Fibroblast of lung (primary cell): ENCODE measurements at regions not wholly inside any gene's neighbourhood (a gene's known extent, or its start where the extent isn't known, plus 50 kb on each side); places are given as distances from the start of the nearest gene placed in this dataset.
A peak's percentile ranks its signal among the peaks of the same experiment; 100 is the strongest.

Experiments used
- DNase-seq, 2 donors: peaks; one replicate each; pipeline versions ENCODE4 v3.0.0 to v3.0.0-alpha.2; 2010; ENCODE audit warnings: low read depth in 2 of 2
- H2AFZ ChIP-seq: 2 replicates; pipeline ENCODE4 v1.5.1; 2012; ENCODE audit warnings: low read length, control low read depth, inconsistent platforms
- H3K27ac ChIP-seq: 2 replicates; pipeline ENCODE4 v1.5.1; 2011; ENCODE audit warnings: low read length, control low read depth; ENCODE audit not compliant: insufficient read depth
- H3K27me3 ChIP-seq: 2 replicates; pipeline ENCODE4 v1.5.1; 2011; ENCODE audit warnings: mild to moderate bottlenecking, low read length; ENCODE audit not compliant: control insufficient read depth, insufficient read depth
- H3K36me3 ChIP-seq: 2 replicates; pipeline ENCODE4 v1.5.1; 2011; ENCODE audit warnings: low read length; ENCODE audit not compliant: control insufficient read depth, insufficient read depth
- H3K4me1 ChIP-seq: 2 replicates; pipeline ENCODE4 v1.5.1; 2011; ENCODE audit warnings: low read length; ENCODE audit not compliant: control insufficient read depth, insufficient read depth; ENCODE audit errors: extremely low read depth
- H3K4me2 ChIP-seq: 2 replicates; pipeline ENCODE4 v1.5.1; 2011; ENCODE audit warnings: low read length, control low read depth; ENCODE audit not compliant: insufficient read depth; ENCODE audit errors: extremely low read depth
- H3K4me3 ChIP-seq, 4 experiments: fragments of 200-600 bp in 1 of 4; sonication (generic) in 1 of 4; replicated peaks in 1 of 4; 2 replicates each; pipeline ENCODE4 v1.5.1; 2011 to 2016; ENCODE audit warnings: low read length in 4 of 4, low read depth in 3 of 4, mild to moderate bottlenecking in 3 of 4, control low read depth in 2 of 4, inconsistent platforms in 1 of 4, mixed read lengths in 1 of 4; ENCODE audit not compliant: insufficient read depth in 1 of 4; ENCODE audit errors: control extremely low read depth in 1 of 4
- H3K79me2 ChIP-seq: 2 replicates; pipeline ENCODE4 v1.5.1; 2012; ENCODE audit warnings: mild to moderate bottlenecking, low read length, inconsistent platforms; ENCODE audit not compliant: control insufficient read depth, insufficient read depth
- H3K9ac ChIP-seq: 2 replicates; pipeline ENCODE4 v1.5.1; 2011; ENCODE audit warnings: mild to moderate bottlenecking, low read length, control low read depth; ENCODE audit not compliant: insufficient read depth
- H3K9me3 ChIP-seq: 2 replicates; pipeline ENCODE4 v1.5.1; 2012; ENCODE audit warnings: low read depth, low read length; ENCODE audit not compliant: control insufficient read depth, insufficient read depth
- H4K20me1 ChIP-seq: 2 replicates; pipeline ENCODE4 v1.5.1; 2011; ENCODE audit warnings: low read length; ENCODE audit not compliant: control insufficient read depth, insufficient read depth; ENCODE audit errors: extremely low read depth
- CTCF ChIP-seq, 2 donors: IDR thresholded peaks in 1 of 2; conservative IDR thresholded peaks in 1 of 2; 1 replicate in 1 of 2; 2 replicates in 1 of 2; pipeline ENCODE4 v1.5.1; 2011 to 2012; ENCODE audit warnings: low read length in 2 of 2, control low read depth in 1 of 2, inconsistent platforms in 1 of 2, low read depth in 1 of 2, mild to moderate bottlenecking in 1 of 2
- EZH2 ChIP-seq: IDR thresholded peaks from 2 replicates; pipeline ENCODE4 v1.5.1; 2012; ENCODE audit warnings: low read length, control low read depth, mild to moderate bottlenecking; ENCODE audit errors: missing control alignments

GRCh38 chr5:125129151-125129806, 382.8 kb upstream of the ZNF608 start:
- no peak overlapping the region for H3K9ac ChIP-seq
- no peaks in the 10 kb centered on the region for H3K9me3 ChIP-seq
- H3K27ac ChIP-seq: no peak overlapping the region
- H3K36me3 ChIP-seq: no peaks in the 10 kb centered on the region
- no peak overlapping the region for H3K4me3 ChIP-seq
- H4K20me1 ChIP-seq: no peaks in the 10 kb centered on the region
- H3K4me1 ChIP-seq: no peaks in the 10 kb centered on the region
- DNase-seq: peak; percentile 23 to 40
- no peak overlapping the region for H3K4me2 ChIP-seq
- no peaks in the 10 kb centered on the region for H3K27me3 ChIP-seq
- no peak for TF ChIP-seq CTCF (conservative IDR thresholded peaks at IDR 0.05 in 1 of 2, IDR thresholded peaks at IDR 0.05 in 1 of 2; ENCODE audit: low read depth in 1 of 2, low read length in 2 of 2)
- TF ChIP-seq EZH2: no peak
- no peaks in the 10 kb centered on the region for H3K79me2 ChIP-seq
- H2AFZ ChIP-seq: no peak overlapping the region

GRCh38 chr5:125130591-125130990, 384.2 kb upstream of the ZNF608 start:
- no peaks in the 10 kb centered on the region for H4K20me1 ChIP-seq
- no peak overlapping the region for H3K4me2 ChIP-seq
- H3K9ac ChIP-seq: no peak overlapping the region
- H2AFZ ChIP-seq: no peak overlapping the region
- no peaks in the 10 kb centered on the region for H3K27me3 ChIP-seq
- no peaks in the 10 kb centered on the region for H3K36me3 ChIP-seq
- no peak for DNase-seq
- H3K79me2 ChIP-seq: no peaks in the 10 kb centered on the region
- TF ChIP-seq EZH2 (no peak), CTCF (conservative IDR thresholded peaks at IDR 0.05 in 1 of 2, IDR thresholded peaks at IDR 0.05 in 1 of 2; ENCODE audit: low read depth in 1 of 2, low read length in 2 of 2) (no peak)
- no peaks in the 10 kb centered on the region for H3K4me1 ChIP-seq
- no peak overlapping the region for H3K27ac ChIP-seq
- no peak overlapping the region for H3K4me3 ChIP-seq
- no peaks in the 10 kb centered on the region for H3K9me3 ChIP-seq

- no peak for TF ChIP-seq EZH2
- TF ChIP-seq CTCF (conservative IDR thresholded peaks at IDR 0.05 in 1 of 2, IDR thresholded peaks at IDR 0.05 in 1 of 2; ENCODE audit: low read depth in 1 of 2, low read length in 2 of 2): no peak
- no peaks in the 10 kb centered on the region for H4K20me1 ChIP-seq
- H3K4me1 ChIP-seq: no peaks in the 10 kb centered on the region
- peak; percentile 71 to 92 for DNase-seq
- no peak overlapping the region for H3K4me3 ChIP-seq
- no peaks in the 10 kb centered on the region for H3K9me3 ChIP-seq
- no peak overlapping the region for H3K9ac ChIP-seq
- H3K27ac ChIP-seq: no peak overlapping the region
- no peak overlapping the region for H3K4me2 ChIP-seq
- H3K27me3 ChIP-seq: no peaks in the 10 kb centered on the region
- H3K79me2 ChIP-seq: no peaks in the 10 kb centered on the region
- no peaks in the 10 kb centered on the region for H3K36me3 ChIP-seq
- H2AFZ ChIP-seq: no peak overlapping the region
Observed at GRCh38 chr5:125134216-125135081, 388.0 kb upstream of the ZNF608 start.
